ENCODE measurements at regions not wholly inside any gene's neighbourhood (a gene's known extent, or its start where the extent isn't known, plus 50 kb on each side); places are given as distances from the start of the nearest gene placed in this dataset.
A peak's percentile ranks its signal among the peaks of the same experiment; 100 is the strongest.

DNA sequence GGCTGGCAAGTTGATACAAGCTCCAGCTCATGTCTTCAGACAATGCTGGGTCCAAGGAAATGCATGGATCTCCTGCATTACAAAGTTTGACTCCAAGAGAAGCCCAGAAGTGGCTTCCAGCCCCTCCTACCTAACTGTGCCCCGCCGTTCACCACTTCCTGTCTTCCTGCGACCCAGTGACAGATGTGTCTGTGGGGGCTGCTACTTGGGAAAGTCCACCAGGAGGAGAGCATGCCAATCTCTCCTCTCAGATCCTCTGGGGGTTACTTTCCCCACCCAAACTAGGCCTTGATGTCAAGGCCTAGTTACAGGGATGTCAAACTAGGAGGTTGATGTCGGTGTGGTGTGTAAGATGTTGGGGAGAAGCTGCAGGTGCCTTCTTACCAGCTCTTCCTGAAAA is 133.6 kb upstream of the RASGRP1 start:
- Histone ChIP-seq H3K27me3 (ENCODE audit: control insufficient read depth, insufficient read depth) (no peaks in the 10 kb centered on the region), H3K27ac (ENCODE audit: low read length) (no peak overlapping the region), H3K9me3 (ENCODE audit: control insufficient read depth, low read length) (no peaks in the 10 kb centered on the region), H3K4me3 (ENCODE audit: low read length) (no peak overlapping the region), H3K4me1 (ENCODE audit: control insufficient read depth, insufficient read depth, low read length) (no peaks in the 10 kb centered on the region)
- WGBS: 65% methylated on average over 4 of the region's 4 CpGs
- no peak for DNase-seq
- no peak for ATAC-seq
- intact Hi-C loops (cut with DNase I): no loop called here

DNA sequence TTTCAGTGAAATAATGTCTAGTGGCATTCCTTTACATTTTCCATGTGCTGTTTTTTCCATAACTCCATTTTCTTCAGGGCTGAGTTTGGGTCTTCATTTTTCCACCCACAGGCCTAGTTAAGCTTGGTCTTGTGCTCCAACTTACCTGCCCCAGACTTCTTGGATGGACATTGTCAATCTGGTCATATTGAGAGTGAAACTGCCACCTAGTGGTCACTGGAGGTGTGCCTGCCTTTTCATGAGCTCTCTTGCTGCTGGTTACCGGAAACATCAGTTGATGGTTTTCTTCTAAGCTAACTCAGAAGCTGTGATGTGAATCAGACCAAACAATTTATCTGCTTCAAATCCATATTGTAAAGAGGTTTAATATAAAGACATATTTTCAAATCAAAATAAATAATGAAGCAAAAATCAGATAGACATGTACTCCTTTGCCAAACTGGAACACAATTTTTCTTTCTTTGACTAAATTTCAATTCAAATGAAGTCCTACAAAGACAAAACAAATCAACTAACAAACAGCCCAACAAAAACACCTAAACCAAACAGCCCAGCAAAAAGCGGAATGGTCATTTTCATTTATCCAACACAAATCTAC is 135.1 kb upstream of the RASGRP1 start:
- intact Hi-C loops (cut with DNase I): loop anchor here in 2 of 4 donors (10.0 kb wide), 2 partner anchors 885 to 1055 kb away; partner anchors contain the start of gene THBS1 (in 1 of the 2)
- ATAC-seq: peak; percentile 23 to 62
- H3K27ac ChIP-seq (ENCODE audit: low read length): no peak overlapping the region
- no peaks in the 10 kb centered on the region for H3K4me1 ChIP-seq (ENCODE audit: control insufficient read depth, insufficient read depth, low read length)
- 66% methylated on average over 2 of the region's 2 CpGs for WGBS
- no peaks in the 10 kb centered on the region for H3K27me3 ChIP-seq (ENCODE audit: control insufficient read depth, insufficient read depth)
- H3K4me3 ChIP-seq (ENCODE audit: low read length): no peak overlapping the region
- H3K9me3 ChIP-seq (ENCODE audit: control insufficient read depth, low read length): no peaks in the 10 kb centered on the region
- DNase-seq: peak in 2 of 3 donors; percentile 52 to 83

DNA sequence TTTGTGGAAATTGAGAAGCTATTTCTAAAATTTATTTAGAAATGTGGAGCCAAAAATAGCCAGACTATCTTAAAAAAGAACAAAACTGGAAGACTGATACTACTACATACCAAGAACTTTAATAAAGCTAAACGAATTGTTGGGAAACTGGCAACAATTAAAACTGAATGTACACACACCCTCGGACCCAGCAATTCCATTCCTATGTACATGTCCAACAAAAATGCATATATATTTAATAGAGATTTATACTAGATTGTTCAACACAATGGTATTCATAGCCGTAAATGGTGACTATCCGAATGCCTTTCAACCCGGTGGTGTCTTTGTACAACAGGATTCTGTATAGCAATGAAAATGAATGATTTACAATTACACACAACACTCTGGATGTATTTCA is 136.5 kb upstream of the RASGRP1 start:
- H3K27ac ChIP-seq (ENCODE audit: low read length): no peak overlapping the region
- H3K4me3 ChIP-seq (ENCODE audit: low read length): no peak overlapping the region
- no peaks in the 10 kb centered on the region for H3K27me3 ChIP-seq (ENCODE audit: control insufficient read depth, insufficient read depth)
- no peak for ATAC-seq
- WGBS: 81% methylated on average over 5 of the region's 5 CpGs
- H3K4me1 ChIP-seq (ENCODE audit: control insufficient read depth, insufficient read depth, low read length): no peaks in the 10 kb centered on the region
- DNase-seq: no peak
- intact Hi-C loops (cut with DNase I): loop anchor here in 2 of 4 donors (10.0 kb wide), 2 partner anchors 884 to 1054 kb away; partner anchors contain the start of gene THBS1 (in 1 of the 2)
- no peaks in the 10 kb centered on the region for H3K9me3 ChIP-seq (ENCODE audit: control insufficient read depth, low read length)

DNA sequence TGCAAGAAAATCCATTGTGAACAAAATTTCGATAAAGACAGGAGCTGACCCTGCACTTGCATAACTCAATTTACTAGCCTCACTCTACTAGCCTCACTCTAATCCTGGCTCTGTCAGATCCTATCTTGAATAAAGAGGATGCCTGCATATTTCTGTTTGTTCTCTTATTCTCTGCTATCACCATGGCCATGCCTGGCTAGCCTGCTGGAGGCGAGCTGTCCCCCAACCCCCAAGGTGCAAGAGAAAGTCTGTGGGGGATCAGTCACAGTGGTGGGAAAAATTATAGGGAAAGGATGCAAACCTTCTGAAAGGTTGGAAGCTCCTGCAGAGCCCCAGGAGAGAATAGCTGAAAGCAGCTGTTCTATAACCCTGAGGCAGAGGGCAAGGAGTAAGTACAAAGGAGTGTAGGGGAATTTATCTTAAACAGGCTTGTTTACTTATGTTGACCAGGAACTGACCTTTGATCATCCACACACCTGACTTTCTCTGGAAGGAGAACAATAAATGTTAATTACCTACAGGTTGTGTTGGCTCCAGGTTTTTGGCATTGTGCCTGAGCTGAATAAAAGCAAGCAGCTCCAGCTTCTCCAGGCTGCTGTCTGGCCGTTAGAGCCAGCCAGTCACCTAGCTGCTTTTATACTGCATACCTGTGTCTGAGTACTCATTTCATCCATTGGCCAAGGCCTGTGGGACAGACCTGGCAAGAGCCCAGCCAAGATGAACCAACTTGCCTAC is 137.7 kb upstream of the RASGRP1 start:
- WGBS: 62% methylated on average over 3 of the region's 3 CpGs
- Histone ChIP-seq H3K9me3 (ENCODE audit: control insufficient read depth, low read length) (no peaks in the 10 kb centered on the region), H3K27me3 (ENCODE audit: control insufficient read depth, insufficient read depth) (no peaks in the 10 kb centered on the region), H3K4me1 (ENCODE audit: control insufficient read depth, insufficient read depth, low read length) (no peaks in the 10 kb centered on the region), H3K27ac (ENCODE audit: low read length) (no peak overlapping the region), H3K4me3 (ENCODE audit: low read length) (no peak overlapping the region)
- DNase-seq: no peak
- ATAC-seq: no peak
- intact Hi-C loops (cut with DNase I): loop anchor here in 2 of 4 donors (10.0 kb wide), 2 partner anchors 882 to 1052 kb away; partner anchors contain the start of gene THBS1 (in 1 of the 2)

DNA sequence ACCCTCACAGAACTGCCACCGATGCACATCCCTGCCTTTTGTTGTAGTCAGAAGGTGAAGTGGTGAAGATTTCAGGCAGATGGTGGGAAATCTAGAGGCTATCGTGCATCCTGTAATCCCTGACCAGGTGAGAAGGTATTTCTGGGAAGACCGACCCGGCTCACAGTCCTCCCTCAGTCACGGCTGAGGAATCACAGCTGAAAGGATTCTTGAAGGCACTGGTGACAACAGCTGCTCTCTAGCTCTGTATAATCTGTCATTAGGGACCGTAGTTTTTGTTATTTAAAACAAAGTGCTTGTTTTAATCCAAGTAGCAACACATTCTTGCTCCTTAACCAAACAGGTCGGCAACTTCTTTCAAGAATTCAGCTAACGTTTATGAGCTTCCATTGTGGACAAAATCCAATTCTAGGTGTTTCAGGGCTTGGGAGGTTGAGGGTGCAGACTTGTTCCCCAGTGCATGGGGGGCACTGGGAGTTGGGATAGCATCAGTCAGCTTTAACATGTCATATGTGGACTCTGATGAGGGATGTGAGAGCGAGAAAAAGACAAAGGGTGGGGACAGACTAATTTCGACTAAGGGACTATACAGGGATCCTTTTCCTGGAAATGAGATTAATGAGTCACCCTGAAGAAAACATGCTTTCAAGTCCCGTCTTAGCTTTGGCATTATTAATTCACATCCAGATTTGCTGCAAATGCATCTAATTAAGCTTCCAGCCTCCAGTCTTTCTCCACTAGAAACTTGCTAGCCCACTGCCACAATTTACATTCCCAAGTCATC is 141.0 kb upstream of the RASGRP1 start:
- DNase-seq (no peak), ATAC-seq (no peak)
- Histone ChIP-seq H3K4me1 (ENCODE audit: control insufficient read depth, insufficient read depth, low read length) (no peaks in the 10 kb centered on the region), H3K4me3 (ENCODE audit: low read length) (no peak overlapping the region), H3K27ac (ENCODE audit: low read length) (no peak overlapping the region), H3K27me3 (ENCODE audit: control insufficient read depth, insufficient read depth) (no peaks in the 10 kb centered on the region), H3K9me3 (ENCODE audit: control insufficient read depth, low read length) (no peaks in the 10 kb centered on the region)
- WGBS: 40% methylated on average over 11 of the region's 11 CpGs
- intact Hi-C loops (cut with DNase I): loop anchor here in 3 of 4 donors (5.0 to 10.0 kb wide), 3 partner anchors 879 to 1052 kb away; partner anchors contain the start of gene THBS1 (in 1 of the 3)

DNA sequence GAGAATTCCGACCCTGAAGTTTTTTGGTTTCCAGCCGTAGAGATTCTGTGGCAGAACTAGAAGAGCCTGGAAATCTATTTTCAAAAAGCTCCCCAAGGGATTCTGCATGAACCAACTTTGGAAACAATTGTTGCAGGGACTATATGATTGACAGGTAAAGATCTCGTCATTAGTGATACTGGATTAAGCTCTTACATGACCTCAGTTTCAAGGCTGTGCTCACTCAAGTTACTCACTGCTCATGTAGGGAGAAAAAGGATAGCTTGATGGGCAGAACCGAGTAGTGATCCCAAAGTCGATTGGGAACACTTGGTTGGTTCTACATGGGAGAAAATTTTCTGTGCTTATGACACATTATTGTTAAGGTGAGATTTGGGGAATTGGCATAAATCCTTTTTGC is 142.3 kb upstream of the RASGRP1 start:
- no peaks in the 10 kb centered on the region for H3K9me3 ChIP-seq (ENCODE audit: control insufficient read depth, low read length)
- H3K27ac ChIP-seq (ENCODE audit: low read length): no peak overlapping the region
- intact Hi-C loops (cut with DNase I): loop anchor here in 3 of 4 donors (5.0 to 10.0 kb wide), 3 partner anchors 878 to 1050 kb away; partner anchors contain the start of gene THBS1 (in 1 of the 3)
- H3K27me3 ChIP-seq (ENCODE audit: control insufficient read depth, insufficient read depth): no peaks in the 10 kb centered on the region
- DNase-seq: no peak
- H3K4me1 ChIP-seq (ENCODE audit: control insufficient read depth, insufficient read depth, low read length): no peaks in the 10 kb centered on the region
- ATAC-seq: no peak
- 74% methylated on average over 5 of the region's 5 CpGs for WGBS
- no peak overlapping the region for H3K4me3 ChIP-seq (ENCODE audit: low read length)

DNA sequence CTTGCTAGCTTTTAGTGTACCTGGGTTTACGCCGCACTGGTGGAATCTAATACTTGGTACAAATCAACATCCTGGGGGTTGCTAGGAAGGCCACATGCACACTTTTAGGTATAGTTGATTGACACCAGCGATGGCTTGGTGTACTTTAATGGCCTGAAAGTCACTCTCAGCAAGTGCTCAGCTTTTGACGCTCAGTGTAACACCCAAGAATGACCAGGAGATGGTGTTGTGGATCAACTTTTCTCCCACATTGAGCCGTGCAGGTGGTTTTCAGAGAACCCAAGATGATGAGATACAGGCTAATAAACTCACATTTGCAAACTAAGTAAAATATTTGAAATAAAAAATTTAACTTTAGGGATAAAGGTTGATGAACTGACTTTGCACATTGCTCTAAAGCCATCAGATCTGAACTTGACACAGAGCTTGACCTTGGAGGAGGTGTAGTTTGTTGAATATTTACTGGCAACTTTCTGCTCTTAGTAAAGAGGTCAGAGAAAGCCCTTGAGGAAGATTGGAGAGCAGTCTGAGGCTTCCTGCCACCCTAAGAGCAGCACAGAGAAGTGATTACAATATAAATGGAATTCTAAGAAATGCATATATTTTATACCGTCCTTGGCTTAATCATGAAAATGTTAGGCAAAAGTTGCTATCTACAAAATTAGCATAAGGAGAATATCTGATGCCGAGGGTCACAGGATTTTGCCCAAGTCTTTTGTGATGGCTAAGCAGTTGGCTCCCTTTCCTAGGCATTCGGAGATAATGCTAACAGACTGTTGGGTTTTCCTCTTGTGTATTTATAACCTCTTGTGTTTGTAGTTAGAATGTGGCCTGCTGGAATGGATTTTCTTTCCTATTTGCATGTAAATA is 143.4 kb upstream of the RASGRP1 start:
- DNase-seq: no peak

DNA sequence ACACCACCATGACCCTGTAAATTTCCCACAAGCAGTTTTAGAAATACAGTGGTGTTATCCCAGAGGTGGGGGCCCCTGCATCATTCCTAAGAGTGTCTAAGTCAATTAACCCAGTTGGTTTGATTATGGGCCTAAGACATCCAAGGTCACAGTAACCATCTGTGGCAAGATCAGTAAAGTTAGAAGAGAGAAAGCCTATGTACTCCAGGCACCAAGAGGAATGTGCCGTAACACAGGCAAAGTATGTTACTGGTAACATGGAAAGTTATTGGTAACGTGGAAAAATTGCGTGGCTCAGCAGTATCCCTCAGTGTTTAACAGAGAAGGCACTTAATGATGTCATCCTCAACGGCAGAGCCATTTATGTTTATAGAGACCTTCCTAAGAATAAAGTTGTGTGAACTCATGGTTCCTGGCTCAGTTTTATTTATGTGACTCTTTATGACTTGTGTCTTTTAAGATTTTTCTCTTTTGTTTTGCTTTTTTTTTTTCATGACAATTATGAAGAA is 144.1 kb upstream of the RASGRP1 start:
- WGBS: 81% methylated on average over 4 of the region's 4 CpGs
- H3K4me3 ChIP-seq (ENCODE audit: low read length): no peak overlapping the region
- DNase-seq (no peak), ATAC-seq (no peak)
- H3K27me3 ChIP-seq (ENCODE audit: control insufficient read depth, insufficient read depth): no peaks in the 10 kb centered on the region
- H3K27ac ChIP-seq (ENCODE audit: low read length): no peak overlapping the region
- H3K9me3 ChIP-seq (ENCODE audit: control insufficient read depth, low read length): no peaks in the 10 kb centered on the region
- H3K4me1 ChIP-seq (ENCODE audit: control insufficient read depth, insufficient read depth, low read length): no peaks in the 10 kb centered on the region
- intact Hi-C loops (cut with DNase I): loop anchor here in 3 of 4 donors (5.0 to 10.0 kb wide), 3 partner anchors 876 to 1049 kb away; partner anchors contain the start of gene THBS1 (in 1 of the 3)

More for the DNA sequence above, 143.4 kb upstream of the RASGRP1 start:
- ATAC-seq: peak; percentile 76 to 82
- Histone ChIP-seq H3K27me3 (ENCODE audit: control insufficient read depth, insufficient read depth) (no peaks in the 10 kb centered on the region), H3K4me1 (ENCODE audit: control insufficient read depth, insufficient read depth, low read length) (no peaks in the 10 kb centered on the region), H3K9me3 (ENCODE audit: control insufficient read depth, low read length) (no peaks in the 10 kb centered on the region), H3K27ac (ENCODE audit: low read length) (no peak overlapping the region), H3K4me3 (ENCODE audit: low read length) (no peak overlapping the region)
- intact Hi-C loops (cut with DNase I): loop anchor here in 3 of 4 donors (5.0 to 10.0 kb wide), 3 partner anchors 877 to 1049 kb away; partner anchors contain the start of gene THBS1 (in 1 of the 3)
- 47% methylated on average over 8 of the region's 8 CpGs for WGBS

DNA sequence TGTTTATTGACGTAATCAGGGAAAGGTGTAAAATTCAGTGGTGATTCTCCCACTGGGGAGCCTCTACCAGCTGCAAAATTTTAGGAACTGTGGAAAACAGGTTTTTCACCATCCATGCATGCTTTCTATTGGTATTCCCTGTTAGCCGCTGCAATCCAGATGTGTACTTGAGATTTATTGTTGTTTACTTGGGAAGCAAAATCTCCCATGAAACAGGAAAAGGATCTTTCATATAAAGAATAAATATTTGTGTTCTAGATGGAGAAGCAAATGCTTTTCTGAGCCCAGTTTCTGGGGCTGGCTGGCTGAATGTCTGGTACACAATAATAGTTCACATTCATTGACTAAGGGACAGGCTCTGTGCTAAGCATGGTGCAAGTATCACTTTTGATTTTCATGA is 144.6 kb upstream of the RASGRP1 start:
- H3K27me3 ChIP-seq (ENCODE audit: control insufficient read depth, insufficient read depth): no peaks in the 10 kb centered on the region
- intact Hi-C loops (cut with DNase I): loop anchor here in 3 of 4 donors (5.0 to 10.0 kb wide), 3 partner anchors 876 to 1048 kb away; partner anchors contain the start of gene THBS1 (in 1 of the 3)
- H3K9me3 ChIP-seq (ENCODE audit: control insufficient read depth, low read length): no peaks in the 10 kb centered on the region
- DNase-seq: no peak
- H3K27ac ChIP-seq (ENCODE audit: low read length): no peak overlapping the region
- 94% methylated on average over 2 of the region's 2 CpGs for WGBS
- no peak for ATAC-seq
- no peaks in the 10 kb centered on the region for H3K4me1 ChIP-seq (ENCODE audit: control insufficient read depth, insufficient read depth, low read length)
- no peak overlapping the region for H3K4me3 ChIP-seq (ENCODE audit: low read length)
